Transverse colon (tissue), 4 donors: ENCODE measurements at regions not wholly inside any gene's neighbourhood (a gene's known extent, or its start where the extent isn't known, plus 50 kb on each side); places are given as distances from the start of the nearest gene placed in this dataset.

Experiments
- POLR2A ChIP-seq: fragments of 450-650 bp; IDR thresholded peaks from one replicate; pipeline ENCODE4 v1.6.1; 2016; ENCODE audit warnings: antibody characterized with exemption, mild to moderate bottlenecking, moderate library complexity
- POLR2AphosphoS5 ChIP-seq, 3 donors: sonication (generic); formaldehyde crosslinking; IDR thresholded peaks; one replicate each; pipeline ENCODE4 v1.6.1; 2016; ENCODE audit warnings: antibody characterized with exemption in 3 of 3
- TF ChIP-seq, protein P1 (sequence below), 5 experiments: fragments of 200-600 bp in 3 of 5; fragments of 450-650 bp in 2 of 5; sonication (generic) in 3 of 5; IDR thresholded peaks; 1 replicate in 2 of 5; 2 replicates in 3 of 5; pipeline ENCODE4 v1.5.1; 2016 to 2017; ENCODE audit warnings: antibody characterized with exemption in 5 of 5, inconsistent platforms in 3 of 5, mild to moderate bottlenecking in 2 of 5, moderate library complexity in 1 of 5

DNA sequence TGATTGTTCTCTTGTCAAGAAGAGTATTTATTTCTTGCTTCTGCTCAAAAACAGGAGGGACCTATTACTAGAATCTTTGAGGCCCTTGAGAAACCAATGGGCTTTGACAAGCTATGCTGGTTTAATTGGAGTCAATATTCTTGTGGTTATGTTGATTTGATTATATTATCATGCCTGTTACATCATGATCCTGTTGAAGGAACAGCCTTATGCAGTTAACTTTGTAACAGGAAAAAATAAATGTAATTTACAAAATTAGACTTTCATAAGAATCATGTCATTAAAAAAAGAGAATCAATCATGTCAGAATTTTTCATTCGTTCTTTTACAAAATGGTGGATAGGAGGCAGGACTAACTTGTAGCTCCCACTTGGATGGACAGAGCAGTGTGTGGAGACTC is 386.1 kb upstream of the DDI1 start:
- TF ChIP-seq, protein P1, sequence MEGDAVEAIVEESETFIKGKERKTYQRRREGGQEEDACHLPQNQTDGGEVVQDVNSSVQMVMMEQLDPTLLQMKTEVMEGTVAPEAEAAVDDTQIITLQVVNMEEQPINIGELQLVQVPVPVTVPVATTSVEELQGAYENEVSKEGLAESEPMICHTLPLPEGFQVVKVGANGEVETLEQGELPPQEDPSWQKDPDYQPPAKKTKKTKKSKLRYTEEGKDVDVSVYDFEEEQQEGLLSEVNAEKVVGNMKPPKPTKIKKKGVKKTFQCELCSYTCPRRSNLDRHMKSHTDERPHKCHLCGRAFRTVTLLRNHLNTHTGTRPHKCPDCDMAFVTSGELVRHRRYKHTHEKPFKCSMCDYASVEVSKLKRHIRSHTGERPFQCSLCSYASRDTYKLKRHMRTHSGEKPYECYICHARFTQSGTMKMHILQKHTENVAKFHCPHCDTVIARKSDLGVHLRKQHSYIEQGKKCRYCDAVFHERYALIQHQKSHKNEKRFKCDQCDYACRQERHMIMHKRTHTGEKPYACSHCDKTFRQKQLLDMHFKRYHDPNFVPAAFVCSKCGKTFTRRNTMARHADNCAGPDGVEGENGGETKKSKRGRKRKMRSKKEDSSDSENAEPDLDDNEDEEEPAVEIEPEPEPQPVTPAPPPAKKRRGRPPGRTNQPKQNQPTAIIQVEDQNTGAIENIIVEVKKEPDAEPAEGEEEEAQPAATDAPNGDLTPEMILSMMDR (IDR thresholded peaks at IDR 0.05): no peak
- TF ChIP-seq POLR2A (no peak), POLR2AphosphoS5 (IDR thresholded peaks at IDR 0.05) (no peak)
